GM12878 (cell line): ENCODE measurements at regions not wholly inside any gene's neighbourhood (a gene's known extent, or its start where the extent isn't known, plus 50 kb on each side); places are given as distances from the start of the nearest gene placed in this dataset.

ENCODE experiments used
- ATF2 ChIP-seq: IDR thresholded peaks from 2 replicates; pipeline ENCODE4 v1.6.1; 2012; ENCODE audit warnings: low read length, inconsistent platforms
- BACH1 ChIP-seq: fragments of 450-650 bp; IDR thresholded peaks from 2 replicates; pipeline ENCODE4 v1.6.1; 2017; ENCODE audit warnings: mild to moderate bottlenecking, borderline replicate concordance
- BCL3 ChIP-seq: IDR thresholded peaks from 2 replicates; pipeline ENCODE4 v1.6.1; 2011; ENCODE audit warnings: borderline replicate concordance, low read depth, mild to moderate bottlenecking, moderate library complexity, low read length; ENCODE audit not compliant: insufficient read depth, poor library complexity, severe bottlenecking
- BCLAF1 ChIP-seq: fragments of 450-650 bp; IDR thresholded peaks from 2 replicates; pipeline ENCODE4 v1.6.1; 2017; ENCODE audit warnings: antibody characterized with exemption, mild to moderate bottlenecking, moderate library complexity
- CBX3 ChIP-seq: fragments of 200-600 bp; sonication (generic); IDR thresholded peaks from 2 replicates; pipeline ENCODE4 v1.6.1; 2016; ENCODE audit warnings: low read depth, borderline replicate concordance
- CREM ChIP-seq: IDR thresholded peaks from 2 replicates; pipeline ENCODE4 v1.6.1; 2014; ENCODE audit warnings: antibody characterized with exemption, low read depth
- E2F4 ChIP-seq: IDR thresholded peaks from 2 replicates; pipeline ENCODE4 v1.6.1; 2012; ENCODE audit warnings: low read depth, low read length, improper control_type of control experiment
- ESRRA ChIP-seq: IDR thresholded peaks from 2 replicates; pipeline ENCODE4 v1.6.1; 2012; ENCODE audit warnings: mild to moderate bottlenecking, low read length, improper control_type of control experiment
- EZH2 ChIP-seq: IDR thresholded peaks from 2 replicates; pipeline ENCODE4 v1.6.1; 2012; ENCODE audit warnings: low read depth, mild to moderate bottlenecking, control low read depth, inconsistent platforms, low read length, borderline replicate concordance; ENCODE audit not compliant: control insufficient read depth
- IKZF2 ChIP-seq, 2 experiments: fragments of 450-650 bp; IDR thresholded peaks; 2 replicates each; pipeline ENCODE4 v1.6.1; 2017; ENCODE audit warnings: mild to moderate bottlenecking in 2 of 2, moderate library complexity in 2 of 2
- MEF2B ChIP-seq: fragments of 450-650 bp; IDR thresholded peaks from 2 replicates; pipeline ENCODE4 v1.6.1; 2018; ENCODE audit warnings: mild to moderate bottlenecking, moderate library complexity; ENCODE audit not compliant: partially characterized antibody, poor library complexity, severe bottlenecking
- NFXL1 ChIP-seq: fragments of 450-650 bp; IDR thresholded peaks from 2 replicates; pipeline ENCODE4 v1.6.1; 2017; ENCODE audit warnings: antibody characterized with exemption, mild to moderate bottlenecking, borderline replicate concordance
- NR2C2 ChIP-seq: IDR thresholded peaks from 2 replicates; pipeline ENCODE4 v1.6.1; 2011; ENCODE audit warnings: borderline replicate concordance, low read depth; ENCODE audit not compliant: control insufficient read depth, insufficient read length
- NRF1 ChIP-seq: conservative IDR thresholded peaks from 2 replicates; pipeline ENCODE4 v1.6.1; 2011; ENCODE audit warnings: mild to moderate bottlenecking, low read depth, low read length, improper control_type of control experiment
- PBX3 ChIP-seq: IDR thresholded peaks from 2 replicates; pipeline ENCODE4 v1.6.1; 2011; ENCODE audit warnings: mild to moderate bottlenecking, low read depth, low read length, moderate library complexity; ENCODE audit not compliant: insufficient replicate concordance
- POLR2AphosphoS5 ChIP-seq: IDR thresholded peaks from 2 replicates; pipeline ENCODE4 v1.6.1; 2011; ENCODE audit warnings: mild to moderate bottlenecking, low read length, inconsistent platforms
- SMARCA5 ChIP-seq: fragments of 450-650 bp; IDR thresholded peaks from 2 replicates; pipeline ENCODE4 v1.6.1; 2017; ENCODE audit warnings: mild to moderate bottlenecking
- SREBF2 ChIP-seq: IDR thresholded peaks from 2 replicates; pipeline ENCODE4 v1.6.1; 2012; ENCODE audit warnings: mild to moderate bottlenecking, low read length
- SUZ12 ChIP-seq: fragments of 200-600 bp; sonication (generic); IDR thresholded peaks from one replicate; pipeline ENCODE4 v1.6.1; 2018; ENCODE audit warnings: antibody characterized with exemption, mild to moderate bottlenecking; ENCODE audit not compliant: unreplicated experiment
- USF1 ChIP-seq: IDR thresholded peaks from 2 replicates; pipeline ENCODE4 v1.6.1; 2011; ENCODE audit warnings: borderline replicate concordance, low read depth, mild to moderate bottlenecking, moderate library complexity, mixed read lengths, low read length; ENCODE audit not compliant: insufficient read depth; ENCODE audit errors: extremely low read length
- ZNF217 ChIP-seq: fragments of 450-650 bp; IDR thresholded peaks from 2 replicates; pipeline ENCODE4 v1.6.1; 2017; ENCODE audit warnings: antibody characterized with exemption, mild to moderate bottlenecking

GRCh38 chr5:89353837-89354551, 471.0 kb upstream of the MEF2C start (continued):
- no peak for TF ChIP-seq EZH2
- no peak for TF ChIP-seq BCL3
- no peak for TF ChIP-seq BCLAF1
- TF ChIP-seq E2F4, result no peak
- no peak for TF ChIP-seq PBX3
- no peak for TF ChIP-seq BACH1
- TF ChIP-seq SREBF2, result no peak
- TF ChIP-seq MEF2B, result peak; percentile 34
- TF ChIP-seq ATF2, result peak; percentile 56
- no peak for TF ChIP-seq NR2C2
- peak; percentile 77; the same call in 1 of the 2 replicates for TF ChIP-seq ZNF217
- no peak for TF ChIP-seq USF1
- TF ChIP-seq SUZ12, result no peak
- TF ChIP-seq ESRRA, result no peak
- TF ChIP-seq NFXL1, result no peak
- 0 out of 2 replicates have a peak, but pooled peaks have one; percentile 24 for TF ChIP-seq SMARCA5
- no peak for TF ChIP-seq CBX3
- peak; percentile 57 to 63; a peak in 2 of 4 replicates for TF ChIP-seq IKZF2 (IDR thresholded peaks at IDR 0.05)
- TF ChIP-seq CREM, result 0 out of 2 replicates have a peak, but pooled peaks have one; percentile 11
- TF ChIP-seq POLR2AphosphoS5, result no peak
- TF ChIP-seq NRF1, result no peak
